Calu3 (cell line): ENCODE measurements at regions not wholly inside any gene's neighbourhood (a gene's known extent, or its start where the extent isn't known, plus 50 kb on each side); places are given as distances from the start of the nearest gene placed in this dataset.

ENCODE experiments used
- BruUV-seq: library from RNA; stranded (reverse); fragments of 400-500 nt; replicated peaks from 2 replicates; lab custom pipeline; 2021; lab: Mats Ljungman, UMichigan
- CTCF ChIA-PET: fragments of 300-600 bp; sonication (Branson Sonifier 250); formaldehyde crosslinking; loops from one replicate; lab custom pipeline; 2022; ENCODE audit warnings: antibody characterized with exemption; lab: Charles Lee
- DNase-seq: peaks from one replicate; pipeline ENCODE4 v3.0.0; 2022
- H3K27ac Mint-ChIP-seq: one replicate; pipeline ENCODE4 v1.8.0; 2022; ENCODE audit warnings: mixed read lengths; ENCODE audit not compliant: unreplicated experiment
- H3K27me3 Mint-ChIP-seq: one replicate; pipeline ENCODE4 v1.8.0; 2022; ENCODE audit warnings: mixed read lengths; ENCODE audit not compliant: unreplicated experiment
- H3K36me3 Mint-ChIP-seq: one replicate; pipeline ENCODE4 v1.8.0; 2022; ENCODE audit warnings: mild to moderate bottlenecking, moderate library complexity, mixed read lengths; ENCODE audit not compliant: insufficient read depth, unreplicated experiment
- H3K4me1 Mint-ChIP-seq: one replicate; pipeline ENCODE4 v1.8.0; 2022; ENCODE audit warnings: mild to moderate bottlenecking, low read depth, mixed read lengths; ENCODE audit not compliant: unreplicated experiment
- H3K4me3 Mint-ChIP-seq: one replicate; pipeline ENCODE4 v1.8.0; 2022; ENCODE audit warnings: mild to moderate bottlenecking, low read depth, moderate library complexity, mixed read lengths; ENCODE audit not compliant: unreplicated experiment
- H3K9me3 Mint-ChIP-seq: one replicate; pipeline ENCODE4 v1.8.0; 2022; ENCODE audit warnings: low read depth, mixed read lengths; ENCODE audit not compliant: unreplicated experiment
- CTCF ChIP-seq: fragments of 200-600 bp; IDR thresholded peaks from one replicate; pipeline ENCODE4 v1.8.0; 2022; ENCODE audit warnings: antibody characterized with exemption; ENCODE audit not compliant: unreplicated experiment
- intact Hi-C: fragments of 100-400 bp; cut with micrococcal nuclease; formaldehyde crosslinking; loops from one replicate; pipeline ENCODE4 v1.10.0; 2022; ENCODE audit not compliant: unreplicated experiment

- no peak overlapping the region for H3K4me3 Mint-ChIP-seq
- no TSS peak for BruUV-seq
- no peak for DNase-seq
- no peaks in the 10 kb centered on the region for H3K36me3 Mint-ChIP-seq
- intact Hi-C loops = no loop called here
- H3K27ac Mint-ChIP-seq = no peak overlapping the region
- no peak for TF ChIP-seq CTCF
- CTCF ChIA-PET = no interaction called here
- peaks cover 8% of the 10 kb centered on the region for H3K9me3 Mint-ChIP-seq
- no peaks in the 10 kb centered on the region for H3K4me1 Mint-ChIP-seq
- H3K27me3 Mint-ChIP-seq = no peaks in the 10 kb centered on the region
Measured at GRCh38 chr2:2812648-2813047, 481.6 kb upstream of the MYT1L start.

GRCh38 chr2:2812117-2812516, 481.0 kb upstream of the MYT1L start:
- Mint-ChIP-seq H3K4me1 (no peaks in the 10 kb centered on the region), H3K27me3 (no peaks in the 10 kb centered on the region), H3K4me3 (no peak overlapping the region), H3K9me3 (peaks cover 7% of the 10 kb centered on the region), H3K36me3 (no peaks in the 10 kb centered on the region), H3K27ac (no peak overlapping the region)
- intact Hi-C loops = no loop called here
- no peak for DNase-seq
- CTCF ChIA-PET = no interaction called here
- BruUV-seq = no TSS peak
- TF ChIP-seq CTCF = no peak

GRCh38 chr2:2810504-2810903, 479.4 kb upstream of the MYT1L start:
- Mint-ChIP-seq H3K27me3 (no peaks in the 10 kb centered on the region), H3K36me3 (no peaks in the 10 kb centered on the region), H3K9me3 (peaks cover 10% of the 10 kb centered on the region), H3K27ac (no peak overlapping the region), H3K4me3 (no peak overlapping the region), H3K4me1 (no peaks in the 10 kb centered on the region)
- no peak for TF ChIP-seq CTCF
- DNase-seq = no peak
- CTCF ChIA-PET = interaction anchor here (0.6 kb wide), 1 partner anchor 107 kb away, joined by 4 read pairs; no protein-coding TSS in a partner anchor
- BruUV-seq = no TSS peak
- intact Hi-C loops = no loop called here

GRCh38 chr2:2809771-2810170, 478.7 kb upstream of the MYT1L start:
- Mint-ChIP-seq H3K27ac (no peak overlapping the region), H3K36me3 (no peaks in the 10 kb centered on the region), H3K9me3 (peaks cover 12% of the 10 kb centered on the region), H3K4me1 (no peaks in the 10 kb centered on the region), H3K4me3 (no peak overlapping the region), H3K27me3 (no peaks in the 10 kb centered on the region)
- CTCF ChIA-PET = no interaction called here
- TF ChIP-seq CTCF = no peak
- intact Hi-C loops = no loop called here
- BruUV-seq = no TSS peak
- DNase-seq = no peak
